ENCODE measurements at regions not wholly inside any gene's neighbourhood (a gene's known extent, or its start where the extent isn't known, plus 50 kb on each side); places are given as distances from the start of the nearest gene placed in this dataset.

- TF ChIP-seq CTCF (IDR thresholded peaks at IDR 0.05), result no peak
- TF ChIP-seq POLR2AphosphoS5 (IDR thresholded peaks at IDR 0.05), result no peak
- TF ChIP-seq POLR2A (IDR thresholded peaks at IDR 0.05), result no peak
- TF ChIP-seq EP300 (IDR thresholded peaks at IDR 0.05), result no peak
Observed at GRCh38 chr4:128675083-128675482, 134.4 kb upstream of the JADE1 start.

All from suprapubic skin (tissue), 4 donors.